ENCODE measurements at regions not wholly inside any gene's neighbourhood (a gene's known extent, or its start where the extent isn't known, plus 50 kb on each side); places are given as distances from the start of the nearest gene placed in this dataset.

- Mint-ChIP-seq H3K27ac (no peak overlapping the region), H3K4me3 (no peak overlapping the region), H3K27me3 (ENCODE audit: low read depth in 3 of 3) (no peaks in the 10 kb centered on the region), H3K4me1 (no peaks in the 10 kb centered on the region), H3K9me3 (peaks cover 3 to 14% (median 11%) of the 10 kb centered on the region in 7 donors), H3K36me3 (no peaks in the 10 kb centered on the region)
- TF ChIP-seq, protein P1, sequence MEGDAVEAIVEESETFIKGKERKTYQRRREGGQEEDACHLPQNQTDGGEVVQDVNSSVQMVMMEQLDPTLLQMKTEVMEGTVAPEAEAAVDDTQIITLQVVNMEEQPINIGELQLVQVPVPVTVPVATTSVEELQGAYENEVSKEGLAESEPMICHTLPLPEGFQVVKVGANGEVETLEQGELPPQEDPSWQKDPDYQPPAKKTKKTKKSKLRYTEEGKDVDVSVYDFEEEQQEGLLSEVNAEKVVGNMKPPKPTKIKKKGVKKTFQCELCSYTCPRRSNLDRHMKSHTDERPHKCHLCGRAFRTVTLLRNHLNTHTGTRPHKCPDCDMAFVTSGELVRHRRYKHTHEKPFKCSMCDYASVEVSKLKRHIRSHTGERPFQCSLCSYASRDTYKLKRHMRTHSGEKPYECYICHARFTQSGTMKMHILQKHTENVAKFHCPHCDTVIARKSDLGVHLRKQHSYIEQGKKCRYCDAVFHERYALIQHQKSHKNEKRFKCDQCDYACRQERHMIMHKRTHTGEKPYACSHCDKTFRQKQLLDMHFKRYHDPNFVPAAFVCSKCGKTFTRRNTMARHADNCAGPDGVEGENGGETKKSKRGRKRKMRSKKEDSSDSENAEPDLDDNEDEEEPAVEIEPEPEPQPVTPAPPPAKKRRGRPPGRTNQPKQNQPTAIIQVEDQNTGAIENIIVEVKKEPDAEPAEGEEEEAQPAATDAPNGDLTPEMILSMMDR (IDR thresholded peaks at IDR 0.05): no peak
- H2AFZ ChIP-seq (ENCODE audit: insufficient read depth, low read depth, low read length, poor library complexity, severe bottlenecking): no peak overlapping the region
- no peaks in the 10 kb centered on the region for H4K20me1 ChIP-seq (ENCODE audit: insufficient read depth, low read length)
- no peaks in the 10 kb centered on the region for H3K27me3 ChIP-seq (ENCODE audit: control insufficient read depth in 2 of 2, insufficient read depth in 2 of 2, low read length in 2 of 2)
- H3K79me2 ChIP-seq (ENCODE audit: insufficient read depth, low read length): no peaks in the 10 kb centered on the region
- no peak overlapping the region for H3K9ac ChIP-seq (ENCODE audit: insufficient read depth, low read length, poor library complexity, severe bottlenecking)
- H3K36me3 ChIP-seq (replicated peaks in 1 of 2; ENCODE audit: control insufficient read depth in 1 of 2, insufficient read depth in 2 of 2, low read length in 2 of 2): no peaks in the 10 kb centered on the region
- no peak overlapping the region for H3K27ac ChIP-seq (ENCODE audit: low read depth in 1 of 2, low read length in 2 of 2)
- no peak for DNase-seq
- no peak overlapping the region for H3K4me2 ChIP-seq (replicated peaks; ENCODE audit: extremely low read depth, low read length, poor library complexity, severe bottlenecking)
- intact Hi-C loops (cut with micrococcal nuclease): no loop called here
- WGBS (ENCODE audit: insufficient coverage): no CpG with 5 or more reads among the region's 2 CpGs
- no peak overlapping the region for H3K4me3 ChIP-seq (replicated peaks in 1 of 3; ENCODE audit: low read depth in 2 of 3, low read length in 3 of 3)
- no peaks in the 10 kb centered on the region for H3K4me1 ChIP-seq (ENCODE audit: control insufficient read depth in 1 of 2, insufficient read depth in 2 of 2, low read length in 2 of 2)
- peaks cover 9 to 20% of the 10 kb centered on the region in 2 donors for H3K9me3 ChIP-seq (replicated peaks in 1 of 2; ENCODE audit: control insufficient read depth in 1 of 2, insufficient read depth in 1 of 2, low read length in 2 of 2)
Measured at GRCh38 chr14:82192387-82192786, 658.7 kb upstream of the SEL1L start.

GRCh38 chr14:82223276-82223675, 689.6 kb upstream of the SEL1L start:
- peaks cover 0 to 2% (median 1%) of the 10 kb centered on the region in 3 donors for H3K27me3 Mint-ChIP-seq (ENCODE audit: low read depth in 3 of 3)
- no peak overlapping the region for H3K4me3 Mint-ChIP-seq
- no peak for DNase-seq
- Histone ChIP-seq H3K4me3 (replicated peaks in 1 of 3; ENCODE audit: low read depth in 2 of 3, low read length in 3 of 3) (no peak overlapping the region), H3K27me3 (ENCODE audit: control insufficient read depth in 2 of 2, insufficient read depth in 2 of 2, low read length in 2 of 2) (no peaks in the 10 kb centered on the region), H3K4me2 (replicated peaks; ENCODE audit: extremely low read depth, low read length, poor library complexity, severe bottlenecking) (no peak overlapping the region), H3K36me3 (replicated peaks in 1 of 2; ENCODE audit: control insufficient read depth in 1 of 2, insufficient read depth in 2 of 2, low read length in 2 of 2) (no peaks in the 10 kb centered on the region), H2AFZ (ENCODE audit: insufficient read depth, low read depth, low read length, poor library complexity, severe bottlenecking) (no peak overlapping the region), H3K79me2 (ENCODE audit: insufficient read depth, low read length) (no peaks in the 10 kb centered on the region), H3K9me3 (replicated peaks in 1 of 2; ENCODE audit: control insufficient read depth in 1 of 2, insufficient read depth in 1 of 2, low read length in 2 of 2) (no peaks in the 10 kb centered on the region), H3K4me1 (ENCODE audit: control insufficient read depth in 1 of 2, insufficient read depth in 2 of 2, low read length in 2 of 2) (no peaks in the 10 kb centered on the region), H4K20me1 (ENCODE audit: insufficient read depth, low read length) (no peaks in the 10 kb centered on the region), H3K27ac (ENCODE audit: low read depth in 1 of 2, low read length in 2 of 2) (no peak overlapping the region), H3K9ac (ENCODE audit: insufficient read depth, low read length, poor library complexity, severe bottlenecking) (no peak overlapping the region)
- peaks cover 0 to 8% (median 4%) of the 10 kb centered on the region in 7 donors for H3K9me3 Mint-ChIP-seq
- no peaks in the 10 kb centered on the region for H3K4me1 Mint-ChIP-seq
- H3K27ac Mint-ChIP-seq: no peak overlapping the region
- intact Hi-C loops (cut with micrococcal nuclease): no loop called here
- TF ChIP-seq, protein P1 (IDR thresholded peaks at IDR 0.05): no peak
- no peaks in the 10 kb centered on the region for H3K36me3 Mint-ChIP-seq
- WGBS (ENCODE audit: insufficient coverage): 100% methylated on average over 1 of the region's 2 CpGs

Data from CD14-positive monocyte (primary cell).